ENCODE measurements at regions not wholly inside any gene's neighbourhood (a gene's known extent, or its start where the extent isn't known, plus 50 kb on each side); places are given as distances from the start of the nearest gene placed in this dataset.
"Not testable (repeated sequence)": the region's sequence is repeated elsewhere in the genome, so short reads cannot be mapped to it uniquely, and the experiment has no call there.

DNA sequence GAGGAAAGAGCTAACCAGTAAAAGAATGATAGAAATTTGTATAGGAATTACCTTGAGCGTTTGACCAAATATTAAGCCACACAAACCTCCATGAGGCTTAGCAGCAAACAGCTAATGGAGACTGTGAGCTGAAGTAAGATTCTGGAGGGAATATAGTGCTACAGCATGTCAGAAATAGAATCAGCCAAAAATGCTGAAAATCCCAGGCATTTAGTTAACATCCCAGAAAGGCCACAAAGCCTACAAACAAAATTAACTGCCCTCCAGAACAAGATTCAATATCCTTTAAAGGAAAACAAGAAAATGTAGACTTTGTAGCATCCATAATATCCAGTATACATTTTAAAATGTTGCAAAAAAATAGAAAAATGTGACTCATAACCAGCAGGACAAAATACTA is 257.8 kb upstream of the TUSC1 start:
- DNase-seq (ENCODE audit: low read depth in 2 of 2) = no peak

DNA sequence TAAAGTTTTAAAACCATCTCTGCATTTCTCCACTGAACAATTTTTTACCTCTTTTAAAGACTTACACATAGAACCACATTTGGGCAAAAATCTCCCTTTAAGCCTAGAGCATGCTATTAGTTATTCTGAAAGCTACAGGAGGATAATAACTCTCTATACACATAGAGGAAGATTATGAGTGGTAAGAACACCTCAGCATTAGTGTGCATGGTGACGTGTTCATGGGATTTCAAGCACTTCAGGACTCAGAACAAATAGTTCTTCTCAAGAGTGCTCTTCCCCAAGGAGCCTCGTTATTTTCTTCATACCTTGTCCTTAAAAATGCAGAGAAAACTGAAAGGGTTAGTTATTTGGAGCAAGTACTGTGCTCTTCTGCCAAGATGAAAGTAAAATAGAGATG is 256.9 kb upstream of the TUSC1 start:
- no peak for DNase-seq (ENCODE audit: low read depth in 2 of 2)

- no peak for DNase-seq (ENCODE audit: low read depth in 2 of 2)
Measured at GRCh38 chr9:25918761-25919160, 240.5 kb upstream of the TUSC1 start.

DNA sequence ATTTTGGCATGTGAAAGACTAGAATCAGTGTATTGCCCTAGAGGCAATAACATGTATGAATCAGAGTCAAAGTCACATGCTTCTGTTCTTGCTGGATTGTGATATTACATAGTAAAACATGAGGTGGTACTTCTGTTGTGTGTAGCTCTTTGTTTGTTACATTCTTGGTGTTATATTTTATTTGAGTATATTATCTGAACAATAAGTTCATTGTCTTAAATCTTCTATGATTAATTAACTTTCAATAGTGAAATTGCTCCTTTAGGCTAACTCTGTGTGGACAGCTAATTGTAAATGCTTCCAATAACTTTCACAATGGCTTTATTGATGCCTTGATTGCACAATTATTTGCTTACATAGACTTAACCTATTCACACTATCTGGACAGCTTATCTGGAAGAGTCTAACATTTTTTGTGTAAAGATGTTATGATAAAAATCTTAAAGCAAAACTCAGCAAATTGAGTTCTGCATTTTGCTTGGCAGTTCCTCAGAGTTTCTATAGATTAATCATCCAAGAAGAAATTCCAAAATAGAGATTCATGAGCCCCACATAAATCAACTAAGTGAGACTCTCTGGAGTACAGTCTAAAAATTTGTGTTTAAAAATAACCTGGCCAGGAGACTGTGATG is 239.6 kb upstream of the TUSC1 start:
- no peak for DNase-seq (ENCODE audit: low read depth in 2 of 2)

DNA sequence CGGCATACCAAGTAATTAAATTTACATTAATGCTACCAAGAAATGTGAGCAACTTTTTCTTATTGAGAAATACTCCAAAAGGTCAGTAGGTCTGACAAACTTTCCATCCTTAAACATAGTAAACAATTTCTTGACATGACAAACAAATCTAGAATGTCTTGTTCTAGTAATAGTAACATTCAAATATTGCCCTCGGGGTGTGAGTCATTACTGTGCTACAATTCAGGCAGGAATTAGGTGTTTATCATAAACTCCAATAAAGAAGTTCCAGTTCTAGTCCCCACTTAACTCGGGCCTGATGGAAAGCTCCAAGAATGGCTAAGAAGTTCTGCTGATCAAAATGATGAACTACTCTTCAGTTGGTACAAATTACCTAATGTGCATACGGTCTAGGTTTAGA is 235.6 kb upstream of the TUSC1 start:
- DNase-seq (ENCODE audit: low read depth in 2 of 2) = no peak

GRCh38 chr9:25904701-25905100 is 226.5 kb upstream of the TUSC1 start:
- DNase-seq (ENCODE audit: low read depth in 2 of 2) = no peak

GRCh38 chr9:25891527-25891926 is 213.3 kb upstream of the TUSC1 start:
- DNase-seq (ENCODE audit: low read depth in 2 of 2) = no peak

GRCh38 chr9:25889661-25890060 is 211.4 kb upstream of the TUSC1 start:
- DNase-seq (ENCODE audit: low read depth in 2 of 2) = no peak

GRCh38 chr9:25876248-25876647 is 198.0 kb upstream of the TUSC1 start:
- DNase-seq (ENCODE audit: low read depth in 2 of 2) = no peak

GRCh38 chr9:25864509-25864908 is 186.3 kb upstream of the TUSC1 start:
- peak; percentile 52 to 74 for DNase-seq (ENCODE audit: low read depth in 2 of 2)

- no peak for DNase-seq (ENCODE audit: low read depth in 2 of 2)
Measured at GRCh38 chr9:25861421-25861820, 183.2 kb upstream of the TUSC1 start.

DNA sequence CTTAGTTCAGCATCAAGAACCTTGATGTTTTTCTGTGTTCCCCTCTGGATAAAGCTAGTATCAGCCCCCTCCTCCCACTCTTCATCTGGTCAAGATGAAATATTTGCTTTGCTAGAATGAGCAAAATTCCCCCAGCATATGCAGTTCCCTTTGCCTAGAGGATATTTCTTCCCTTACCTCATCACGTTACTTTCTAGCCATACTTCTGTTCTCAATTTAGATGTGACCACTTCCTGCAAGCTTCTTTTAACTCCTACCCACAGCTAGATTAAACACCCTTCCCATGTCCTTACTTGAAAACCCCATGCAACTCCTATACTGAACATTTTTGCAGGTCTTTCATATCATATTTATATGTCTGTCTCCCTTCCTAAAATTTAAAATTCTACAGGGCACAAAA is 178.9 kb upstream of the TUSC1 start:
- no peak for DNase-seq (ENCODE audit: low read depth in 2 of 2)

DNA sequence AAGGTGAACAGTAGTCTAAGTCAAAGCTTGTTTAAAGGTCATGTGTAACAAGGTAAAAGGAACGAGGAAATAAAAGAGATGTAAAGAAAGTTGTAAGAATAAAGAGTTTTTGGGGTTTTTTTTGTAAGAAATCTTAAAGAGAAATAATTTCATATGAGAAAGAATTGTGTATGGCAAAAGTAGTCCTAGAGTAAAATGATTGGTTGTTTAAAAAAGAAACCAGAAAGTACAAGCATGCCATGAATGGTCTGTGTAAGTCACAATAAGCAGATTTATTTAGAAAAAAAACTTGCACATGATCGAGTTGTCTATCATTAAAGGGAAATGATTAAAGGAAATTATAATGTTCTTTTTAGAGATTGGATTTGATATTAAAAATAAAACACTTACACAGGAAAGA is 172.6 kb upstream of the TUSC1 start:
- DNase-seq (ENCODE audit: low read depth in 2 of 2) = no peak

DNA sequence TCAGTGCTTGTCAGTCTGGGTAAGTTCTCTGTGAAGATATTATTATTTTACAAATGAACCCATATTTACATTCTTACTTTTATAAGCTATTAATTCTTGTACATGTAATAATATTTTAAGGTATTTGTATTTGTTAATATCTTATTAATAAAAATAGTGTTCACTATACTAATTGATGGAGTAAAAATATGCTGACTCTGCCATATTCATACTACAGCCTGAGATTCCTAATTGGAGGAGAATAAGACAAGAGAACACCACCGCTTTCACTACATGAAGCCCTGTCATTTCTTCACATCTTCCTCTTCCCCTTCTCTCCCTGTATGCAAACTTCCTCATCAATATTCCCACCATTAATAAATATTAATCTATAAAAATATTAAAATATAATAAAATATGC is 167.6 kb upstream of the TUSC1 start:
- no peak for DNase-seq (ENCODE audit: low read depth in 2 of 2)

GRCh38 chr9:25830381-25830780 is 152.1 kb upstream of the TUSC1 start:
- no peak for DNase-seq (ENCODE audit: low read depth in 2 of 2)

DNA sequence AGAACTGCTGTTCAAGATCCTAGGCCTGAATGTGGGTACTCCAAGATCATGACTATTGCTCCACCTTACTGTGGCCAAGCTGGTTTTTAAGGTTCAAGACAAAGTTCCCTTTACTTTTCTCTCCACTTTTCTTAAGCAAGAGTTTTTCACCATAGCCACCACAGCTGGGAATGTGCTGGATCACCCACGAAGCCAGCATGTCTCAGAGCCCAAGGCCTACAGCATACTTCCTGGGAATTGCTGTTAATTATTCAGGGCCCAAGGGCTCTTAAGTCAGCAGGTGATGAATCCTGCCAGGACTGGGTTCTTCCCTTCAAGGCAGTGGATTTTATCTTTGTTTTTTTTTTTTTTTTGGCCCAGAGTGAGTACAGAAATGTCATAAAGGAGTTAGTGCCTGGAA is 149.4 kb upstream of the TUSC1 start:
- no peak for DNase-seq (ENCODE audit: low read depth in 2 of 2)

DNA sequence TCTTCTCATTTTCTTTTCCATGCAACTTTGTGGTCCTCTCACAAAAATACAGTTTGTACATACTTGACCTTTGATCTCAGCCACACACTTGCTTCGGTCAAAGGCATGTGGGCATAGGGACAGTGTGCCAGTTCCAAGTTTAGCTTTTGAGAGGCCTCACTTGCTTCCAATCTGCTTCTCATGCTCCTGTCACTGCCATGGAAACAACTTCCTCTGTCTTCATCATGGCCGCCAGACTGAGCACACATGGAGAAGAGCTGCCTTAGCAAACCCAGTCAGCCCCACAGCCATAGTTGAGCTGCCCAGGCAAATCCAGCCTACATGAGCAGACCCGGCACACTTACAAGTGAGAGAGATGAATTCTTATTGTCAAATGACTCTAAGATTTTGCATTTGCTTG is 138.2 kb upstream of the TUSC1 start:
- no peak for DNase-seq (ENCODE audit: low read depth in 2 of 2)

DNA sequence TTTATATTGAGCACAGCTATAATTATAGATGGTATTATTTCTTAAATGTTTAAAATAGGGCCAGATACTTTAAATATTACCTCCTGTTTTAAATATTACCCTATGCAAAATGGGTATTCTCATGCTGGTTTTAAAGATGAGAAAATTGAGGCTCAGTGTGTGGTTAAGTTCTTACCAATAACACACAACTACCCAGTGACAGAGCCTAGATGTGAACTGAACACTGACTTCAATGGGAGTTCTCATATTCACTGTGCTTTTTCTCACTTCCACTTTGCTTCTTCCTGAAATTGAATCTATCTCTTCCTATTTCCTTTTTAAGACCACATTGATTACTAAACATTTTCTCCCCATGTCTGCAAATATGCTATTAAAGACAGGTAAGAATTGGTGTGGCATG is 135.8 kb upstream of the TUSC1 start:
- DNase-seq (ENCODE audit: low read depth in 2 of 2) = no peak

DNA sequence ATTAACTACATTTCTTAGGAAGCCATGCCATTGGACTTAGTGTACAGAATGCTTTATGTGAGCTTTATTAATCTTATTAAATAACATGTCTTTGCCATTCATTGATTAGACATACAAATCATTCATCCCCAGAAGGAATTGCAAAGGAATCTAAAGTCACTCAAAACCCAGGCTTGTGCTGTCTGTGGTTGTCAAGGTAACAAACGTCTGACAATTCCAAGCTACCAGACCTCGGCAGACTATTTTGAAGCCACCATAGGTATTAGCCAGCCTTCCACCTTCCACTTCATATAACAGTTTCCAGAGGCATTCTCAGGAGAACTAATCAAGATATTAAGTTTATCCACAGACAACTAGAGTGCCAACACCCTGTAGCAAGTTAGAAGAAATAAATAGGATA is 135.2 kb upstream of the TUSC1 start:
- DNase-seq (ENCODE audit: low read depth in 2 of 2) = no peak

DNA sequence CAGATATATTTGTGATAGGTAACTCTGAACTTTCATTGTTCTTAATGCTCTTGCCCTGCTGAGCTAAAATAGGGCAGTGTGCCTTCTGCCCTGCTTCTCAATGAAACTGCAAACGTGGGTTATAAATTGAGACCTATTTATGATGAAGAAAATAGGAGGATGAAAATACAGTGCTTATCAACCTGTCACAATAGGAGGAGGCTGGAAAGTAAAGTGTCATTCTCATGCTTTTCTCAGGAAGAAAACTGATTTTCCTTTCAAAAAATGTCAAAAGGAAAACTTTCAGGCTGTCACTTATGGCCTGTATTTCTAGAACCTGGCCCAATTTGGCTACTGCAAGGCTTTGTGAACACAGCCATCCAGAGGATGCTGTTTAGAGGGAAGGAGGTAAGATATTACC is 130.3 kb upstream of the TUSC1 start:
- DNase-seq (ENCODE audit: low read depth in 2 of 2) = no peak

DNA sequence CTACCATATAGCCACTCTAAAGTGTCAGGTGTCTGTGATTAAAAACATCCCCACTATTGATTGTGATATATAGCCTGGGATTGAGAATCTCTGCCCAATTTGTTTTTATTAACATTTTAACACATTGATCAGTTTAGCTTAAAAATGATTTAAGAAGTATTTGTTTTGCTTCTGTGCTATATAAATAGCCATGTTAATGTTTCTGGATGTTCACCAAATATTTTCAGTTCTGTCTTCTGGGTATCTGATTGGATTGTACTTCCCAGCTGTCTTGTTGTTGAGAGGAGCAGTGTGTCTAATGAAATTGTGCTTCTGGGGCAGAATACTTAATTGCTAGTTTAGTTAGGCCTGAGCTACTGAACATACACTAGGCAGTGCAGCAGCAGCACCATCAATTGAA is 126.6 kb upstream of the TUSC1 start:
- DNase-seq (ENCODE audit: low read depth in 2 of 2) = no peak

DNA sequence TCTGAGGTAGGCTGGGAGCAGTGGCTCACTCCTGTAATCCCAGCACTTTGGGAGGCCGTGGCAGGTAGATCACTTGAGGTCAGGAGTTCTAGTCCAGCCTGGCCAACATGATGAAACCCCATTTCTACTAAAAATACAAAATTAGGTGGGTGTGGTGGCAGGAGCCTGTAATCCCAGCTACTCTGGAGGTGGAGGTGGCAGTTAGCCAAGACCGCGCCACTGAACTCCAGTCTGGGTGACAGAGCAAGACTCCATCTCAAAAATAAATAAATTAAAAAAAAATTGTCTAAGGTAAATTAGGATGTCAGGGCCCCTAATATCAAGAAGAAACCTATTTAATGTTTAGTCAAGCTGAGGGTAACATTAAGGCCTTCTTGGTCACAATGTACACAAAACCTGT is 123.7 kb upstream of the TUSC1 start:
- not testable (repeated sequence) for DNase-seq (ENCODE audit: low read depth in 2 of 2)

GRCh38 chr9:25773805-25774204 is 95.6 kb upstream of the TUSC1 start:
- no peak for DNase-seq (ENCODE audit: low read depth in 2 of 2)

- no peak for DNase-seq (ENCODE audit: low read depth in 2 of 2)
Measured at GRCh38 chr9:25755951-25756350, 77.7 kb upstream of the TUSC1 start.
